ENCODE measurements at regions not wholly inside any gene's neighbourhood (a gene's known extent, or its start where the extent isn't known, plus 50 kb on each side); places are given as distances from the start of the nearest gene placed in this dataset.
"Not testable (repeated sequence)": the region's sequence is repeated elsewhere in the genome, so short reads cannot be mapped to it uniquely, and the experiment has no call there.

DNA sequence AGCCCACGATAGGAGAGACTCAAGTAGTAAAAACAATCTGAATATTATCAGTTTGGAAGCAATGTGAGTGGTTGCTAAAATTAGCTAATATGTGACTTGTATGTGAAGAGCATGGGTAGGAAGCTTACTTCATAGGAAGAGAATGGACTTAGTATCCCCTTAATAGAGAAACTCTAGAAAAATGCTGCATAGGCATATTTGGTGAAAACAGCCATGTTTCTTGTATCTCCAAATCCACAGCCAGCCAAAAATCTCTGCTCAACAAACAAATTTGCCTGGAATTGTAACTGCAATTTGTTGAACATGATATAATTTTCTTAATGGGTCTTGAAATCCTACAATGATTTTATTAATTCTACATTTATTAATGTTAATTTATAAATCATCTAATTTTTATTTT, 1252.9 kb upstream of the TMEM132C start:
- no peak for DNase-seq

DNA sequence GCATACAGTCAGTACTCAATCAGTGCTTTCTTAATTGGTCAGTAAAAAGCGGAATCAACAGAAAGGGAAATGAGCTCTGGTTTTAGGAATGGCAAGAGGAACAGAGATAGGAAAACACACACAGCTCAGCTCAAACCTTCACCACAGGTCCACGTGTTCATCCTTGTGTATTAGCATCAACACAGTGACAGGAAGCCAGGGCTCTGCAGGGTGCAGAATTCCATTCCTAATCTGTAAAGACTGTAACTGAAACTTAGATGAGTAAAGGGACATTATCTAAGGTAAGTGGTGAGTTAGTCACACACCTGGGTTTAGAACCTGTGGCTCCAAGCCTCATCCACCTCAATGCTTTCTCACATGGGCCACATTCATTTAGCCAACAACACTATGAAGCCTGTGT, 1242.2 kb upstream of the TMEM132C start:
- DNase-seq: no peak

DNA sequence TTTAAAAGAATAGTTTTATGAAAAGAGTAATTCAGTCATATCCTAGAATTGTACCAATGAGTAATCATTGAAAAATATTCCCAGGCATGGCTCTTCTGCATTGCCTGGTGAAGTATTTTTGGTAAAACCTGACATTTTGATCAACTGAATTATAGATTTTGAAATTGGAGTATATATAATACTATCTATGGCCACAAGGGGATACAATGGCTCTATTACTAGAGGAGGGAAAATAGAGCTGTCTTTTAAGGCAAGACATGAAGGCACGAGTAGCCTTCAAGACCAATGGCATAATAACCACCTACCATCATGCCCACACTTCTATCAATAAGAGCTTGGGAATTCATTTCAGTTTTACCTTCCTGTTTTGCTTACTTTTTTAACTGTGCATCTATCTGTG, 1241.4 kb upstream of the TMEM132C start:
- DNase-seq: no peak

DNA sequence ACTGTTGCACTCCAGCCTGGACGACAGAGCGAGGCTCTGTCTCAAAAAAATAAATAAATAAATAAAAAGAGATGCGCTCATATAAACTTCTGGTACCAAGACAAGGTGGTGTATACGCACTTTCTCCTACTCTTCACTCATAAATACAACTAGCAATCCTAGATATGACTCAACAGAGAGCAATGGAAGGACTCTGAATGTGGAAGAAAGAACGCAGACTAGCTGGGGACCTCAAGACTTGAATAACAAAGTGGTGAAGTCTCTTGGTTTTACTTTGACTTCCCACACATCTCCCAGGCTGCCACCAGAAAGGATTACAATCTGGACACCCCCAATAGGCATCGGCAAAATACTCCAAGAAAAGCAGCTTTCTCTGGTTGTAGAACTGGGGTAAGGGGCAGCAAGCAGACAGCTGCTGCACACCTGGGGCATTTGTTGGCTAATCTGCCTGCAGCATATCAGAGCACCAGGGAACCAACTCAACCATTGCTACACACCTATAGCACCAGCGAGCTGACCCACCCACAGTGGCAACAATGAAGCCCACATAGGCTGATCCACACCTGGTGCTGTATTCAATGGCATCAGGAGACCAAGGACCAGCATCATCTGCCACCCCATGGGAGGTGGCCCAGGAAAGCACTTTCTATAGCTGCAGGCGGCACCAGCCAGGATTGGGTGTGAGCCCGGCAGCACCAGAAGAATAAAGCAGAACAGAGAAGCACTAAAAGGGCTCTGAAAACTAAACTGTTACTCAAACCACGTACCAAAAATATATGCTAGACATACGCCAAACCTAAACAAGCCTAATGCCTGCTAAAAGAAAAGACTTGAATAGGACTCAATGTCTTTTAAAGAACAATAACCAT, 1231.7 kb upstream of the TMEM132C start:
- no peak for DNase-seq

DNA sequence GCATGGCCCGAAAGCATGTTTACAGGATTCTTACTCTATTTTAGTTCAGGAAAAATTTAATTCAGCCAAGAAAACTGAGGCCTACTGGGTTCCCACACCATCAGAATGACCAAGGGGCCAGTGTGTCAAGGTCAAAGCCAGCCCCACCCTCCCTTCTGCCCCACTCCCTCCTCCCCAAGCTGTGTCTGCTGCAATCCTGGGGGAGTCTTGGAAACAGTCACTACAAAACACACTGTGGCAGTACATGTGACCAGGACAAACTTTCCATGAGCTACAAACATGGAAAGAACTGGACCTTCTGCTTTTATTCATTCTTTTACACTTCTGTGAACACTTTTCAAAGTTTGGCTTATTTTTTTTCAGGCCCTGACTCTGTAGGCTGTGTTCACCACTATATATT, 1228.8 kb upstream of the TMEM132C start:
- no peak for DNase-seq

DNA sequence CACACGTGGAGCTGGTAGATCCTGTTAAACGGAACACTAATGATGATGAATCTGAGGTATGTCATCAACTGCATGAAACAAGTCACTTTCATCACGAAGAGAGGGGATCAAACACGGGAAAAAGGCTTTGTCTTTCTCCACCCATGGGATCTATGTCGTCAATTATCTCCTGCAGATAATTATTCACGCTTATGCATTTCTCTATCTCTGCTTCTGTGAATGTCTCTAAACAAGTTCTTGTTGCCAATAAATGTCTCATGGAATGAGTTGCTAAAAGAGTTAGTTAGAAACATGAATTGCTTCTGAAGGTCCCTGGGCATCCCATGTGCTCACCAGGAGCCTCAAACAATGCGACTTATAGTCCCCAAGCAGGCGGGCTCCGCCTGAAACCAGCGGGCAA, 1228.2 kb upstream of the TMEM132C start:
- no peak for DNase-seq

DNA sequence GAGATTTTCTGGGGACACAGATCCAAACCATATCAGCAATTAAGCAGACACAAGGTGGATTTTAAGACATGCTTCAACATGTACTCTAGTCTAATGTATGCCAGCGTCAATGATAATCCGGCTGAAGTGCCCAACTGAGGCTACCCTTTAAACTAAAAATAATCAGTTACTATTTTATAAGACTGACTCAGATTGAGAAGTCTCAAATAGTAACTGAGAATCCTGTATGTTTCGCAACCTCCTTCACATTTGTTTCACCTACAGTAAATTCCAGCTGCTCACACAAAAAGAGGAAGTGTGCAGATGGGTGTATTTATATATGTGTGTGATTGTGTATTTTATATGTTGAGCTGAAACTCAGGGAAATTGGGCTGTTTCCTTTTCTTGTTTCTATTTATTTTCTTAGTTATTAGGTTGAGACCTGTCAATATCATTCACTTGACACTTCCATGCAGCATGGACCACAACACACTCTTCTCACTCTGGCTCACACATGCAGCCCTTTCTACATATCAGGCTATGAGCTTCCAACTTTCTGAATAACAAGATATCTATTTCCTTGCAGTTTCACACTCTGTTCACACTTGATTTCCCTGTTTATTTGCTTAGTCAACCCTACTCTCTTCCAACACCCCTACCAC, 1224.9 kb upstream of the TMEM132C start:
- no peak for DNase-seq

DNA sequence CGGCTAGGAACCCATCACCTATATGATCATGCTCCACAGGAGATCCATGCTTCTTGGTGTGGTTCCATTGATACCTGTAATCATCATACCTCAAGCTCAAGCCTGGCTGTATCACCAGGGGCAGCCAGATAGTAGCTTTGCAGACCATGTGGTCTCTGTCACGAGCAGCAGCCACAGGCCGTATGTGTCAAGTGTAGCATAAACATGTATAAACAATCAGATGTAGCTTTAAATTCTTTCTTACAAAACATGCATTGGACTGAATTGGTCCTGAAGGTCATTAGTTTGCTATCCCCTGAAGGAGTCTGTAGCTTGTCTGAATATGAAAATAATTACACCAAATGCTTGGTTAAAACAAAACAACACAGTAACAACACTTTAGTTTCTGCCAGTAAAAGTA, 1223.2 kb upstream of the TMEM132C start:
- DNase-seq: no peak

DNA sequence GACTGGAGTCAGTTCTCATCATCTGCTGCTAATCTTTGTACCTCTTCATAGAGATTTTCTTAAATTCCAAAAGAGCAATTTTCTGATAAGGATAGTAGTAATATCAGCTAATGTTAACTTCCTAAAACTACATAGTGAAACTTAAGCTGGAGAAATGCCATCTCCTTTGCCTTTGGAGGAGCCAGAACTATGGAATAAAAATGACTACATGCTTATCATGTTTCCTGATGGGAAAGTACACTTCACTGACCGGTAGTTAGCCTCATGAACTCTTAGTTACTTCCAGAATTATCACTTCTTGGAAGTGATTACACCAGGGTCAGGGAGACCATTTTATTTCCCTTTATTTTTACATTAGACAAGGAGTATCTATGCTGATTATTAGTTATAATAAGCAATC, 1222.1 kb upstream of the TMEM132C start:
- DNase-seq: no peak

DNA sequence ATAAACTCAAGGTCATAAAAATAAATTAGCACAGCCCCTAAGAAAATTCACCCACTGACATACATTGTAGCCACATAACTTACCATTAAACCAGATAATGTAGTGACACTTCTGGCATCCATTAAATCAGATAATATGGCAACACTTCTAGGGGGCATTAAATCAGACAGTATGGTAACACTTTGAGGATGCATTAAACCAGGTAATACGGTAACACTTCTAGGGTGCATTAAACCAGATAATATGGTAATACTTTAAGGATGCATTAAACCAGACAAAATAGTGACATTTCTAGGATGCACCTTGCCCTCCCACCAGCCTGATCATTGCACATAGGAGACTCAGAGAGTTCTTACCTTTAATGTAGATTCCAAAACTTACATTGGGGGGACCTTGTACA, 1220.5 kb upstream of the TMEM132C start:
- DNase-seq: no peak

DNA sequence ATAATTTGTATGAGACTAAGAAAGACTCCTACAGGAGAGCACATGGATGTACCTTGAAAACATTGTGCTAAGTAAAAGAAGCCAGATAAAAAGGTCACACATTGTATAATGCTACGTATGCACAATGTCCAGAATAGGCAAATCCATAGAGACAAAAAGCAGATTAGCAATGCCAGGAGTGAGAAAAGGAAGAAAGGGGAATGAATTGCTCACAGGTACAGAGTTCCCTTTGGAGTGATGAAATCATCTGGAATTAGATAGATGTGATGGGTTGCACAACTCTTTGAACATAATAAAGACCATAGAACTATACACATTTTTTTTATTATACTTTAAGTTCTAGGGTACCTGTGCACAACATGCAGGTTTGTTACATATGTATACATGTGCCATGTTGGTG, 1218.9 kb upstream of the TMEM132C start:
- DNase-seq: no peak

DNA sequence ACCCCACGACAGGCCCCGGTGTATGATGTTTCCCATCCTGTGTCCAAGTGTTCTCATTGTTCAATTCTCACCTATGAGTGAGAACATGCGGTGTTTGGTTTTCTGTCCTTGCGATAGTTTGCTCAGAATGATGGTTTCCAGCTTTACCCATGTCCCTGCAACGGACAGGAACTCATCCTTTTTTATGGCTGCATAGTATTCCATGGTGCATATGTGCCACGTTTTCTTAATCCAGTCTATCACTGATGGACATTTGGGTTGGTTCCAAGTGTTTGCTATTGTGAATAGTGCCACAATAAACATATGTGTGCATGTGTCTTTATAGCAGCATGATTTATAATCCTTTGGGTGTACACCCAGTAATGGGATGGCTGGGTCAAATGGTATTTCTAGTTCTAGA, 1218.4 kb upstream of the TMEM132C start:
- not testable (repeated sequence) for DNase-seq

DNA sequence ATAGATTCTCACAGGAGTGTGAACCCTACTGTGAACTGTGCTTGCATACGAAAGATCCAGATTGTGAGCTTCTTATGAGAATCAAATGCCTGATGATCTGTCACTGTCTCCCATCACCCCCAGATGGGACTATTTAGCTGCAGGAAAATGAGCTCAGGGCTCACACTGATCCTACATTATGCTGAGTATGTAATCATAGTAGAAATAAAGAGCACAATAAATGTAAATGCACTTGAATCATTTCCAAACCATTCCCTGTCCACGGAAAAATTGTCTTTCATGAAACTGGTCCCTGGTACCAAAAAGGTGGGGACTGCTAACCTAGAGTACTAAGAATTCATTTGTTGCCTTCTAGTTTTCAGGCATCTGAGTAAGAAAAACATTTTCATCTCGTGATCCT, 1215.8 kb upstream of the TMEM132C start:
- DNase-seq: no peak

DNA sequence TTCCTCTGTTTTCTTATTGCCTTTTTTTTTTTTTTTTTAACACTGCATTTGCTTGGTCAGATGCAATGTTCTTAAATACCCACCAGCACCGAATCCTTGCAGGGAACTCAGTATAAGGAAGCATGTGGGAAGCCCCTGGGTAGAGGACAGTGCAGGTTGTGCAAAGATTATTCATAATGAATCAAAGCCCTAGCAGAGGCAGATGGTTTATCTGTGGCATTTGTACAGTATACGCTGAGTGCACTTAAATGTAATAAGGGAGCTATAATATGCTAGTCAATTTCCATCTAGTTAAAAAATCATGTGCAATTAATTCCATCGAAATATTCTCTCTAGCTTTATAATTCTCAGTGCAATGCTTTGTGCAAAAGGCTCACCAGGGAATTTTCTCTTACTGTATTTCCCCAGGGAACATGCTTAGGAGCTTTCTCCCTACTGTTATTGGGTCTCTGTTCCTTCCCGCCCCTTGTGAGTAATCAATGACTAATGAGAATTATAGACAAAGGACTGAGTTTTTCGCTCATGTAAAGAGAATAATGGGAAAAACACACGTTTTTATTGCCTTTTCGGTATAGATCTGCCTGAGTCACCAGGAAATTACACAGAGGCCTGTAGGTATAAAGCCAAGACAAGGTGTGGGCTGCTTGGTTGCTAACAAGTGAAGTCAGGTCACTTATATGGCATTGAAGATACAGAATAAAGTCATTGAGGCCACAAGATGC, 1214.3 kb upstream of the TMEM132C start:
- no peak for DNase-seq

DNA sequence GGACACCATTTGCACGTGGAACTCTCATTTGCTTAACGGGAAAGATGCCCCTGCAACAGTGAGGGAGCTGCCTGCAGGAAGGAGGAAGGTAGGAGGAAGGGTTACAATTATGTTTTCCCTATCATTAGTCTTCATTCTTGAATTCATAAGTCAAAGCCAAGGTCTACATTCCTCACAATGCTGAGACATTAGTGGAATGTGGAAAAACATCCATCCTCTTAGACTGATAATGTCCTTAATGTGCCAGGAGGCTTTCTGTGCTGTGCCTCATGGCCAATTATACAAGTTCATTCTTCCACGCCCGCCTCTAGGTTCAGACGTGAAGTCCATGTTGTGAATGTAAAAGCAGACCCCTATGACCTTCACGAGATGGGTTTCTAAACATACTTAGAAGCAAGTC, 1212.4 kb upstream of the TMEM132C start:
- no peak for DNase-seq

DNA sequence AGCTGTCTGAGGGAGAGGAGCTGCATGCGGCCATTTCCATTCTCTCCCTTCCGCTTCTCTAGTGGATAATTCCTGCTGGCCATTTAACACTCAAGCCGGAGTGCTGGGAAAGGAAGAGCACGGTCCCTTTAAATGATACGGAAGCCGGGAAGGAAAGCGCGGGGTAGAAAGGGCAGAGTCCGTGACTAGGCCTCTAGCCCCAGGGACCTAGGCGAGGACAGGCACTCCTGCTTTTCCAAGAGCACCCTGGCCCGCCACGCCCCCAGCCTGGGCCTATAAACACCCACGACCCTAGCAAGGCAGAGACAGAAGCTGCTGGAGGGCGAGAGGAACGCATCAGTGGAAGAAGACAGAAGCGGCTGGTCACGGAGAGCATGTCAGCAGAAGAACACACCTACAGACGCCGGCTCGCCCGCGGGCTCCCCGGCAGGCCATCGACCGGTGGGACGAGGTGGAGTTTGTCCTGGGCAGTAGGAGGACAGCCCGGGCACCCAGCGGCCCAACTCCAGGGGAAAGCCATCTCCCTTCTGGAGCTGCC, 1206.6 kb upstream of the TMEM132C start:
- no peak for DNase-seq

DNA sequence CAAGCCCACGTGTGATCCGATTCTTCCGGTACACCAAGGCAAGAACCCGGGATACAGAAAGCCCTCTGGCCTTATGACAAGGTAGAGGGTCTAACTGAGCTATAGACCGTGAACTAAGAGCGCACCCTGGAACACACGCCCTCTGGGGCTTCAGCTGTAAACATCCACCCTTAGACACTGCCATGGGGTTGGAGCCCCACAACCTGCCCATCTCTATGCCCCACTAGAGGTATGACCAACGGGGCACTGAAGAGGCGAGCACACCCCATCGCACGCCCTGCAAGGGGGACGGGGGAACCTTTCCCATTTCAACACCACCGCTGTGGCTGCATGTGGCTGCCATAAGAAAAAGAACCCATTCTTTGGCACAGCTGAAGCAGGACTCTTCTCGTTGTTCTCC, 1206.0 kb upstream of the TMEM132C start:
- DNase-seq: no peak

DNA sequence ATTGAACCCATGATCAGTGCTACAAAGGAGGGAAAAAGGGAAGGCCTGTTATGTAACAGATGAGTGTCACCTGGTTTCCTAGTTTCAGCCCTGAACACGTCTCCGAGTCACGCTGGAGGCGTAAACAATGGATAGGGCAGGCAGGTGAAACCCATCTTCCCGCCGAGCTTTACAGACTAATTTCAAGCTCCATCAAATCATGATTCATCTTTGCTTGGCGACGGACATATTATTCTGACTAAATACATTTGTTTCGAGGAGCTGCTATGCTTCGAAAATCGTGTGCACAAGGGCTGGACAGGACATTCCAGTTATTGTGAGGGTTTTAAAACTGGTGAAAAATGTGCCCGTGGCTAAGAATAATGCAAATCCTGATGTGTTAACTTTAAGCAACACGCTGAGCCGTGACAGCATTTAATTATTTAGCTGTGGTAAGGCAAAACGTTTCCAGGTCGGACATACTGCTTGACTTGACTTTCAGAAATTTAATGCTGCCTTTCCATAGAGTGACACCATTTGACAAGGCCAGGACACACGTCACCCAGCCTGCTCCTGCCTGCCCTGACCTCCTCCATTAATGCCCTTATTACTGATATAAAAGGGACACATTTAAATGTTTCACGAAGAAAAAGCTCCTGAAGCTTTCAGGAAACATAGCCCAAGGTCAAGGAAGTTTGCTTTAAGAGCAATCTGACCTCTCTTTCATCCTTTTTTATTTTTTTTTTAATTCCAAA, 1203.5 kb upstream of the TMEM132C start:
- DNase-seq: no peak

DNA sequence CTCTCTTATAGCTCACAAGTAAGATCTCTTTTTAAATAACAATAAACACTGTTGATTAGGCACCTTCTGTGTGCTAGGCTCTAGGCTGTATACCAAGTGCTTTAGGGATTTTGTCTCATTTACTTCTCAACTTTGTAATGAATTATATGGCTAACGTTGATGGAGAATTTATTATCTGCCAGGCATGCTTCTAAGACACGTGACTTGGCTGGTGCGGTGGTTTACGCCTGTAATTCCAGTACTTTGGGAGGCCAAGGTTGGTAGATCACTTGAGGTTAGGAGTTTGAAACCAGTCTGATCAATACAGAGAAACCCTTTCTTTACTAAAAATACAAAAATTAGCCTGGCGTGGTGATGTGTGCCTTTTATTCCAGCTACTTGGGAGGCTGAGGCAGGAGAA, 1202.8 kb upstream of the TMEM132C start:
- DNase-seq: no peak

DNA sequence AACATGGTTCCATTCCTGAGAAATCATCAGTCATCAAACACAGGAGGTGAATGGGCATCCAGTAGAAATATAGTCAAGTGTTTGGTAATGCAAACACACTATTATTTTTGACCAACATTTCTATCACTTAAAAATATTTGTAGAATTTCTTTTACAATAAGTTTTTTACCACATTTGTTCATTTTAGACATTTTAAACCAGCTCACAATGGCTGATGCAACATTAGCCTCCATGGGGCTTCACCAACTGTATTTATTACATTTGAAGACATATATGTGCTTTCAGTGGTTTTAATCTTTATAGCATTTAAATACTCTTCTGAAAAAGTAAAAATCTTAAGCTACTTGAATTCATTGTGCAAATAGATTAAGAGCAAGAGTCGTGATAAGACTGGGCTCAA, 1201.4 kb upstream of the TMEM132C start:
- DNase-seq: no peak

DNA sequence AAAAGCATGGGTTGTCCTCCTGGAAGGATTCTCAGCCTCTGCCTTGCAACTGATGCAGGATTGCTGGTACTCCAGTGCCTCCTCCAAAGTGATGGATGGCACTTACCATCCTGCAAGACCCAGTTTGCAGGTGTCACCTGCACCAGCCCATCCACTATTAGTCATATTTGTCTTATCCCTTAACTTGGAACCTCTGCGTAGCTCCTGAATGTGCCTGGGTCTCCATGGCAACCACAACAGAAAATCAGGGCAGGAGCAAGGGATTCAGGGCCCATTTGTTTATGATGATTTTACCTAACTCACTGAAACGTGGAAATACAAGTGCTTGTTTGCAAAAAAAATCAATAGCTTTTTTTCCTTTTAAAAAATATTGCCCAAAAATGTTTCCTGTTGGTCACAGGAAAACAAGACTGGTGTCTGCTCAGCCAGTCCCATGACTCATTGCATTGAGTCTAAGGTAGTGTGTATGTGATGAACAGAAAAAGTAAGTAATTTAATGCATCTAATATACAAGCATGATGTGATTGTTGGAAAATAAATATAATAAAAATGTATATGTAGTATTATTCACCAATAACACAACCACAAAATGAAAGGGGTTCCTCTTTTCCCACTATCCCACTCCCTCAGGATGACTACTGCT, 1196.3 kb upstream of the TMEM132C start:
- DNase-seq: no peak

DNA sequence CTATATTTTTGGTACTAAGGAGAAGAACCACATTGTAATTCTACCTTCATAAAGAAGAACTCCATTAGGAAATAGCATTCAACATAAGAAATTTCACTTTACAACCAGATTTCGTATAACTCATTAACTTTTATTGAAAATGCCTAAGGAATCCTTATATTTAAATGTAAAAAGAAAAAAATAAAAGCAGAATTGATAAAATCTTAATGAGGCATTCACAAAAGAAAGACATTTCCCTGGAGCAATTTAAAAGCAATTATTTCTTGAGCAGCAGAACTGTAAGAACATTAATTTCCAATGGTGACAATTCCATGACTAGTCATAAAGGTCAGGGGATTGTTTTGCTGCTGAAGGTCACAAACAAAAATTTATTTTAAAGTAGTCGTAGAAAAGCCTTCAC, 1192.8 kb upstream of the TMEM132C start:
- no peak for DNase-seq

DNA sequence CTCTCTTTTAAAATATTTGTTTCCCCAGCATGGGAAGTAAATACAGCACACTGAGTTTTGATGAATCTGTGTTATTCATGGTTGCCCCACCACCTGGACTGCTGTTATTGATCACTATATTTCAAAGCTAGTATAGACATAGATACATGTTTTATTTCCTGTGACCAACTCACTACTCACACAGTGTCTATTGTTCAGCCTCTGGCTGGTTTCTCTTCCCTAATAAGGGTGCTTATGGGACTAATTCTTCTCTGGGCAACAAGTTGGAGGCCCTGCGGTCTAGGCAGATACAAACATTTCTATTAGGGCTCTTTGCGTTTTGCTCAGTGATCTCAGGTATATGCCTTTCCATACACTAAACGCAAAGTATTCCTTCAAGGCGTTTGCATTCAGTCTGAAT, 1191.0 kb upstream of the TMEM132C start:
- no peak for DNase-seq

Data from CD4-positive, alpha-beta T cell treated with Interleukin-4 for 4 hours (primary cell).